HG03457 (cell line): ENCODE measurements at regions not wholly inside any gene's neighbourhood (a gene's known extent, or its start where the extent isn't known, plus 50 kb on each side); places are given as distances from the start of the nearest gene placed in this dataset.
"Not testable (repeated sequence)": the region's sequence is repeated elsewhere in the genome, so short reads cannot be mapped to it uniquely, and the experiment has no call there.

Source experiments
- ATAC-seq: cut with Tn5 transposase; IDR thresholded peaks from one replicate; pipeline ENCODE4 v1.9.1; 2021; ENCODE audit warnings: moderate number of reproducible peaks; ENCODE audit not compliant: unreplicated experiment

DNA sequence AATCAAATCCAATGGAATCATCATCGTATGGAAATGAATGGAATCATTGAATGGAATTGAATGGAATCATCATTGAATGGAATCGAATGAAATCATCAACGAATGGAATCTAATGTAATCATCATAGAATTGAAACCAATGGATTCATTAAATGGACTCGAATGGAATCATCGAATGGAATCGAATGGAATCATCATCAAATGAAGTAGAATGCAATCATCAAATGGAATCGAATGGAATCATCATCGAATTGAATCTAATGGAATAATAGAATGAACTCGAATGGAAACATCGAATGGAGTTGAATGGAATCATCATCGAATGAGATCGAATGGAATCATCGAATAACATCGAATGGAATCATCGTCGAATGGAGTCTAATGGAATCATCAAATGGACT, 232.8 kb downstream of the SHCBP1 start:
- ATAC-seq: not testable (repeated sequence)

- ATAC-seq: not testable (repeated sequence)
Observed at GRCh38 chr16:46387720-46388119, 233.5 kb downstream of the SHCBP1 start.

GRCh38 chr16:46386805-46387620, 234.2 kb downstream of the SHCBP1 start:
- peak; percentile 6 for ATAC-seq

DNA sequence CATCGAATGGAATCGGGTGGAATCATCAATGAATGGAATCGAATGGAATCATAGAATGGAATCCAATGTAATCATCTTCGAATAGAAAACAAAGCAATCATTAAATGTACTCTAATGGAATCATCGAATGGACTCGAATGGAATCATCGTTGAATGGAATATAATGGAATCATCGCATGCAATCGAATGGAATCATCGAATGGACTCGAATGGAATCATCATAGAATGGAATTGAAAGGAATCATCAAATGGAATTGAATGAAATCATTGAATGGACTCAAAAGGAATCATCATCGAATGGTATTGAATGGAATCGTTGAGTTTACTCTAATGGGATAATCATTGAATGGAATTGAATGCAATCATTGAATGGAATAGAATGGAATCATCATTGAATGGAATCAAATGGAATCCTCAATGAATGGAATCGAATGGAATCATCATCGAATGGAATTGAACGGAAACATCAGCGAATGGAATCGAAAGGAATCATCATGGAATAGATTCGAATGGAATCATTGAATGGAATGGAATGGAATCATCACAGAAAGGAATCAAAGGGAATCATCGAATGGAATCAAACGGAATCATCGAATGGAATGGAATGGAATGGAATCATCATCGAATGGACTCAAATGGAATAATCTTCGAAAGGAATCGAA, 234.9 kb downstream of the SHCBP1 start:
- ATAC-seq: not testable (repeated sequence)

DNA sequence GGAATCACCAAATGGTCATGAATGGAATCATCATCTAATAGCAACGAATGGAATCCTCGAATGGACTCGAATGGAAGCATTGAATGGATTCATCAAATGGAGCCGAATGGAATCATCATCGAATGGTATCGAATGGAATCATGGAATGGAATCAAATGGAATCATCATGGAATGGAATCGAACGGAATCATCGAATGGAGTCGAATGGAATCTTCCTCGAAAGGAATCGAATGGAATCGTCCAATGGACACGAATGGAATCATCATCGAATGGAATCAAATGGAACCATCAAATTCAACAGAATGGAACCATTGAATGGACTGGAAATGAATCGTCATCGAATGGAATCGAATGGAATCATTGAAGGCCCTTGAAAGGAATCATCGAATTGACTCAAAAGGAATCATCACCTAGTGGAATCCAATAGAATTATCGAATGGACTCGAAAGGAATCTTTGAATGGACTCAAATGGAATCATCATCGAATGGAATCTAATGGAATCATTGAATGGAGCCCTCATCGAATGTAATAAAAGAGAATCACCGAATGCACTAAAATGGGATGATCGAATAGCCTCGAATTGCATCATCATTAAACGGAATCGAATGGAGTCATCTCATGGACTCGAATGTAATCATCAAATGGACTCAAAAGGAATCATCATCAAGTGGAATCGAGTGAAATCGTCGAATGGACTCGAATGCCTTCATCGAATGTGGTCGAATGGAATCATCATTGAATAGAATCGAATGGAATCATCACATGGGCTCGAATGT, 236.7 kb downstream of the SHCBP1 start:
- not testable (repeated sequence) for ATAC-seq

DNA sequence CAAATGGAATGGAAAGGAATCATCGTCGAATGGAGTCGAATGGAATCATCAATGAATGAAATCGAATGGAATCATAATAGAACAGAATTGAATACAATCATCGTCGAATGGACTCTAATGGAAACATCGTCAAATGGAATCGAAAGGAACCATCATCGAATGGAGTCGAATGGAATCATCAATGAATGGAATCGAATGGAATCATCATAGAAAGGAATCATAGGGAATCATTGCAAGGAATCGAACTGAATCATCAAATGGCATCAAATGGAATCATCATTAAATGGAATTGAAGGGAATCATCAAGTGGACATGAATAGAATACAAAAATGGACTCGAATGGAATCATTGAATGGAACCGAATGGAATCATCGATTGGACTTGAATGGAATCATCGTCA, 237.6 kb downstream of the SHCBP1 start:
- ATAC-seq: not testable (repeated sequence)

DNA sequence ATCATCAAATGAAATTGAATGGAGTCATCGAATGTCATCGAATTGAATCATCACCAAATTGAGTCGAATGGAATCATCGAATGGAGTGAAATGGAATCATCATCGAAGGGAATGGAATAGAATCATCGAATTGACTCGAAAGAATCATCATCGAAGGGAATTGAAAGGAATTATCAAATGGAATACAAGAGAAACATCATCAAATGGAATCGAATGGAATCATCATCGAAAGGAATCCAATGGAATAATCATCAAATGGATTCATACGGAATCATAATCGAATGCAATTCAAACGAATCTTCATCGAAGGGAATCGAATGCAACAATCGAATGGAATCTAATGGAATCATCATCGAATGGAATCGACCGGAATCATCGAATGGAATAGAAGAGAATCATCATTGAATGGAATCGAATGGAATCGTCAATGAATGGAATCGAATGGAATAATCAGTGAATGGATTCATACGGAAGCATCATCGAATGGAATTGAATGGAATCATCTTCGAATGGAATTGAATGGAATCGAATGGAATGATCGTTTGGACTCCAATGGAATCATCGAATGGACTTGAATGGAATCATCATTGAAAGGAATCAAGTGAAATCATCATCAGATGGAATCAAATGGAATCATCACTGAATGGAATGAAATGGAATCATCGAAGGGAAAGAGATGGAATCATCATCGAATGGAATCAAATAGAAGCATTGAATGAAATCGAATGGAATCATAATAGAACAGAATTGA, 238.2 kb downstream of the SHCBP1 start:
- ATAC-seq: not testable (repeated sequence)

- not testable (repeated sequence) for ATAC-seq
Observed at GRCh38 chr16:46382079-46382478, 239.1 kb downstream of the SHCBP1 start.

GRCh38 chr16:46381344-46381743, 239.8 kb downstream of the SHCBP1 start:
- not testable (repeated sequence) for ATAC-seq
